Keratinocyte (primary cell): ENCODE measurements at regions not wholly inside any gene's neighbourhood (a gene's known extent, or its start where the extent isn't known, plus 50 kb on each side); places are given as distances from the start of the nearest gene placed in this dataset.

ENCODE experiments used
- DNase-seq: peaks from one replicate; pipeline ENCODE4 v3.0.0-alpha.2; 2011; ENCODE audit warnings: low read depth, missing footprints, low spot score
- FAIRE-seq: peaks from 2 replicates; lab custom pipeline; 2011; peaks lifted over from hg19 to GRCh38; lab: Jason Lieb, UNC
- H2AFZ ChIP-seq: 2 replicates; pipeline ENCODE4 v1.6.0; 2012; ENCODE audit warnings: low read length, control low read depth, inconsistent platforms; ENCODE audit not compliant: control insufficient read depth
- H3K27ac ChIP-seq: 2 replicates; pipeline ENCODE4 v1.5.1; 2011; ENCODE audit warnings: low read length; ENCODE audit not compliant: control insufficient read depth, insufficient read depth
- H3K27me3 ChIP-seq: 3 replicates; pipeline ENCODE4 v1.6.0; 2011; ENCODE audit warnings: low read length; ENCODE audit not compliant: control insufficient read depth, insufficient read depth; ENCODE audit errors: extremely low read depth
- H3K36me3 ChIP-seq, 2 experiments: 2 replicates in 1 of 2; 3 replicates in 1 of 2; pipeline ENCODE4 v1.5.1; 2011; ENCODE audit warnings: low read length in 2 of 2, mild to moderate bottlenecking in 1 of 2; ENCODE audit not compliant: control insufficient read depth in 2 of 2, insufficient read depth in 2 of 2; ENCODE audit errors: extremely low read depth in 1 of 2
- H3K4me1 ChIP-seq: 3 replicates; pipeline ENCODE4 v1.5.1; 2011; ENCODE audit warnings: low read length; ENCODE audit not compliant: control insufficient read depth, insufficient read depth; ENCODE audit errors: extremely low read depth
- H3K4me2 ChIP-seq: 3 replicates; pipeline ENCODE4 v1.6.0; 2011; ENCODE audit warnings: low read depth, low read length; ENCODE audit not compliant: control insufficient read depth, insufficient read depth; ENCODE audit errors: extremely low read depth
- H3K4me3 ChIP-seq, 3 experiments: fragments of 200-600 bp in 1 of 3; sonication (generic) in 1 of 3; 2 replicates in 2 of 3; 3 replicates in 1 of 3; pipeline ENCODE4 v1.5.1; 2011 to 2016; ENCODE audit warnings: low read length in 3 of 3, mild to moderate bottlenecking in 3 of 3, control low read depth in 2 of 3, inconsistent platforms in 1 of 3, low read depth in 1 of 3, mixed read lengths in 1 of 3, mixed run types in 1 of 3, moderate library complexity in 1 of 3; ENCODE audit not compliant: control insufficient read depth in 2 of 3, insufficient read depth in 2 of 3; ENCODE audit errors: extremely low read depth in 1 of 3
- H3K79me2 ChIP-seq: 2 replicates; pipeline ENCODE4 v1.6.0; 2012; ENCODE audit warnings: low read length; ENCODE audit not compliant: control insufficient read depth, insufficient read depth
- H3K9ac ChIP-seq: 3 replicates; pipeline ENCODE4 v1.6.0; 2011; ENCODE audit warnings: low read length; ENCODE audit not compliant: control insufficient read depth, insufficient read depth; ENCODE audit errors: extremely low read depth
- H3K9me1 ChIP-seq: 3 replicates; pipeline ENCODE4 v1.6.0; 2011; ENCODE audit warnings: low read length; ENCODE audit not compliant: control insufficient read depth, insufficient read depth; ENCODE audit errors: extremely low read depth
- H3K9me3 ChIP-seq: 2 replicates; pipeline ENCODE4 v1.5.1; 2012; ENCODE audit warnings: low read depth, low read length; ENCODE audit not compliant: control insufficient read depth
- H4K20me1 ChIP-seq: 3 replicates; pipeline ENCODE4 v1.6.0; 2011; ENCODE audit warnings: low read length; ENCODE audit not compliant: control insufficient read depth, insufficient read depth; ENCODE audit errors: extremely low read depth
- CTCF ChIP-seq, 3 experiments: IDR thresholded peaks in 1 of 3; conservative IDR thresholded peaks in 1 of 3; optimal IDR thresholded peaks in 1 of 3; 2 replicates in 2 of 3; 3 replicates in 1 of 3; pipeline versions ENCODE3 to v1.5.1; 2011; ENCODE audit warnings: low read length in 3 of 3, mild to moderate bottlenecking in 3 of 3, moderate library complexity in 2 of 3, control low read depth in 1 of 3, inconsistent platforms in 1 of 3; ENCODE audit not compliant: insufficient read depth in 2 of 3; ENCODE audit errors: extremely low read depth in 1 of 3
- EZH2 ChIP-seq: IDR thresholded peaks from one replicate; pipeline ENCODE4 v1.6.1; 2012; ENCODE audit warnings: inconsistent platforms, mild to moderate bottlenecking, low read length, moderate library complexity
- dilution Hi-C: fragments of 300-500 bp; cut with MboI; formaldehyde crosslinking; loops from one replicate; pipeline ENCODE4 v1.7.0; 2020; ENCODE audit warnings: low sequenced_read_pairs; ENCODE audit not compliant: extremely low pct_ligation_motif_present

- FAIRE-seq (peak; percentile 69), DNase-seq (peak; percentile 32)
- no peak overlapping the region for H3K4me3 ChIP-seq
- no peaks in the 10 kb centered on the region for H3K9me3 ChIP-seq
- no peaks in the 10 kb centered on the region for H4K20me1 ChIP-seq
- no peaks in the 10 kb centered on the region for H3K27me3 ChIP-seq
- peak overlapping the region; percentile 16 for H3K27ac ChIP-seq
- no peaks in the 10 kb centered on the region for H3K9me1 ChIP-seq
- peaks cover 29% of the 10 kb centered on the region for H3K4me1 ChIP-seq
- no peak overlapping the region for H3K9ac ChIP-seq
- TF ChIP-seq CTCF (optimal IDR thresholded peaks at IDR 0.05 in 1 of 3, IDR thresholded peaks at IDR 0.05 in 1 of 3, conservative IDR thresholded peaks at IDR 0.05 in 1 of 3; ENCODE audit: extremely low read depth in 1 of 3, insufficient read depth in 2 of 3, low read length in 3 of 3) (no peak), EZH2 (no peak)
- peak overlapping the region; percentile 33 for H3K4me2 ChIP-seq
- dilution Hi-C loops = no loop called here
- H2AFZ ChIP-seq = peak overlapping the region; percentile 61
- no peaks in the 10 kb centered on the region for H3K36me3 ChIP-seq
- H3K79me2 ChIP-seq = no peaks in the 10 kb centered on the region
Measured at GRCh38 chr2:41722668-41723369, 325.0 kb upstream of the PKDCC start.

GRCh38 chr2:41723526-41723925 is 324.3 kb upstream of the PKDCC start:
- dilution Hi-C loops = no loop called here

More at GRCh38 chr2:41723526-41723925, 324.3 kb upstream of the PKDCC start:
- DNase-seq (no peak), FAIRE-seq (peak; percentile 76)
- Histone ChIP-seq H3K9me3 (no peaks in the 10 kb centered on the region), H3K79me2 (no peaks in the 10 kb centered on the region), H3K4me2 (no peak overlapping the region), H4K20me1 (no peaks in the 10 kb centered on the region), H3K9me1 (no peaks in the 10 kb centered on the region), H3K27ac (no peak overlapping the region), H3K27me3 (no peaks in the 10 kb centered on the region), H3K4me1 (peaks cover 22% of the 10 kb centered on the region), H3K9ac (no peak overlapping the region), H3K4me3 (no peak overlapping the region), H2AFZ (no peak overlapping the region), H3K36me3 (no peaks in the 10 kb centered on the region)
- no peak for TF ChIP-seq EZH2
- TF ChIP-seq CTCF (optimal IDR thresholded peaks at IDR 0.05 in 1 of 3, IDR thresholded peaks at IDR 0.05 in 1 of 3, conservative IDR thresholded peaks at IDR 0.05 in 1 of 3; ENCODE audit: extremely low read depth in 1 of 3, insufficient read depth in 2 of 3, low read length in 3 of 3) = no peak
